ENCODE measurements at regions not wholly inside any gene's neighbourhood (a gene's known extent, or its start where the extent isn't known, plus 50 kb on each side); places are given as distances from the start of the nearest gene placed in this dataset.

DNA sequence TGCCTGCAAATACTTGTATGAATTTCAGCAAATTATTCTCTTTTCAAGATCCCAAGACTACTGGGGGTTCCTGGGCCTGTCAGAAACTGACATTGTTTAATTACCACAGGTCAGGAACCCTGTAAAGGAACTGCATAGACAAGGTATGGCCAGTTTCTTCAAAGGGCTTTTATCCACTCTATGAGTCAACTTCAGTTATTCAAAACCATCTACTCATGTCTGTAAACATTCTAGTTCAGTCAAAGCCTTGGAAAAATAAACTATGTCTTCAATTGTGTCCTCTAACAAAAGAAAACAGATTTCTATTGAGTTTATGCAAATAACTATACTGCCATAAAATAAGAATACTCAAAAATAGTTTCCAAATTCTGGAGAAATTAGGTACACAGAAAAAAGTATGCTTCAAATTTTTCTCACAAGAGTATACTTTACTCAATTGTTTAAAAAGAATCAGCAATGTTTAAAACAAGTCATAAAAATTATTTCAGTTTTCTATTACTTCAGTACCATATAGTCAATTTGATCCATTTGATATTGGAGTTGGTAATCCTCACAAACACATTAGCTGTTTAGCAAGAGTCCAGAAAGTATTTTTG is 486.4 kb upstream of the PCDH20 start:
- H3K9me3 ChIP-seq (ENCODE audit: control insufficient read depth, insufficient read depth, low read length), result no peaks in the 10 kb centered on the region
- H3K4me1 ChIP-seq (ENCODE audit: control insufficient read depth, low read length), result no peaks in the 10 kb centered on the region
- H3K79me2 ChIP-seq (ENCODE audit: control insufficient read depth, low read length), result no peaks in the 10 kb centered on the region
- H3K9me2 ChIP-seq (replicated peaks; ENCODE audit: control insufficient read depth, low read length), result no peaks in the 10 kb centered on the region
- no peaks in the 10 kb centered on the region for H4K20me1 ChIP-seq (ENCODE audit: control insufficient read depth, insufficient read depth, low read depth, low read length)
- no peak for TF ChIP-seq EZH2phosphoT487 (IDR thresholded peaks at IDR 0.05; ENCODE audit: borderline replicate concordance, low read length)
- no peak overlapping the region for H3K4me3 ChIP-seq (ENCODE audit: low read length)
- H3K27me3 ChIP-seq (ENCODE audit: control insufficient read depth, low read length), result no peaks in the 10 kb centered on the region
- no peaks in the 10 kb centered on the region for H3F3A ChIP-seq (ENCODE audit: control insufficient read depth, insufficient read depth)
- H3K27ac ChIP-seq (ENCODE audit: low read depth, low read length), result no peak overlapping the region
- no peak overlapping the region for H3K4me2 ChIP-seq (ENCODE audit: low read length)
- no peaks in the 10 kb centered on the region for H3K36me3 ChIP-seq (ENCODE audit: control insufficient read depth, low read length)

DNA sequence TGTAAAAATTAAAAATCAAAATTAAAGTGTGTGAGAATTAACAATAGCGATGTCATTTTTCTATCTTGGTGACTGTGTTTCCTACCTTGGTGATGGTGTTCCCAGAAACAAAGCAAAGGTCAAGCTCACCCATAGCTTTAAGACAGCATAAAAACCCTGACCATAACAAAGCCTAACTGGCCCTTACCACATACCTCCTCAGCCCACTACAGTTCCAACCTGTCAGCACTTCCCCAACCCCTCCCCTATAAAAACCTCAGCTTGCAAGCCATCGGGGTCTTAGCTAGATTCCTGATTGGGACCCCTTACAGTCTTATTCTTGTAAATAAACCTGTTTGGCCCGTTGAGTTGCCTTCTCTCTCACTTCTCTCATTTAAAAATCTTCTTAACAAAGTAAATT is 484.4 kb upstream of the PCDH20 start:
- Histone ChIP-seq H4K20me1 (ENCODE audit: control insufficient read depth, insufficient read depth, low read depth, low read length) (no peaks in the 10 kb centered on the region), H3K4me1 (ENCODE audit: control insufficient read depth, low read length) (no peaks in the 10 kb centered on the region), H3K27ac (ENCODE audit: low read depth, low read length) (no peak overlapping the region), H3F3A (ENCODE audit: control insufficient read depth, insufficient read depth) (no peaks in the 10 kb centered on the region), H3K9me2 (replicated peaks; ENCODE audit: control insufficient read depth, low read length) (no peaks in the 10 kb centered on the region), H3K9me3 (ENCODE audit: control insufficient read depth, insufficient read depth, low read length) (no peaks in the 10 kb centered on the region), H3K27me3 (ENCODE audit: control insufficient read depth, low read length) (no peaks in the 10 kb centered on the region), H3K79me2 (ENCODE audit: control insufficient read depth, low read length) (no peaks in the 10 kb centered on the region), H3K4me3 (ENCODE audit: low read length) (no peak overlapping the region), H3K4me2 (ENCODE audit: low read length) (no peak overlapping the region), H3K36me3 (ENCODE audit: control insufficient read depth, low read length) (no peaks in the 10 kb centered on the region)
- no peak for TF ChIP-seq EZH2phosphoT487 (IDR thresholded peaks at IDR 0.05; ENCODE audit: borderline replicate concordance, low read length)
- no peak for TF ChIP-seq CTCF (IDR thresholded peaks at IDR 0.05; ENCODE audit: low read depth, low read length, poor library complexity, severe bottlenecking)

DNA sequence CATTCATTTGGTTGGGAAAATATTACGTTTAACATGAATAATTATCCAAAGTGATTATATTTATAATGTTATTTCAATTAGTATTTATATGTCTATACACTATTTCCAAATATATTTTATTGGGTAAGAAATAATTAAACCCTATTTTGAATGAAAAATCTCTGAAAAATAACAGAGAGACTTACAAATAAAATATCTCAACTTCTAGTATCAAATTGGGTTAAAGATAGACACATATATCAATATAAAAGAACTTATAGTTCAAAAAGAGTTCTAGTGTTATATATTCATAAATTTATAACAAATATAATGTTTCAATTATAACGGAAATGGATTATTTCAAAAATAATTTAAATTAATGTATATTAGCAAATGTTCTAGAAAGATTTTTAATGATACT is 482.6 kb upstream of the PCDH20 start:
- Histone ChIP-seq H3K9me2 (replicated peaks; ENCODE audit: control insufficient read depth, low read length) (no peaks in the 10 kb centered on the region), H3K4me2 (ENCODE audit: low read length) (no peak overlapping the region), H3F3A (ENCODE audit: control insufficient read depth, insufficient read depth) (no peaks in the 10 kb centered on the region), H3K4me3 (ENCODE audit: low read length) (no peak overlapping the region), H3K27me3 (ENCODE audit: control insufficient read depth, low read length) (no peaks in the 10 kb centered on the region), H3K4me1 (ENCODE audit: control insufficient read depth, low read length) (no peaks in the 10 kb centered on the region), H3K36me3 (ENCODE audit: control insufficient read depth, low read length) (no peaks in the 10 kb centered on the region), H3K79me2 (ENCODE audit: control insufficient read depth, low read length) (no peaks in the 10 kb centered on the region), H3K27ac (ENCODE audit: low read depth, low read length) (no peak overlapping the region), H3K9me3 (ENCODE audit: control insufficient read depth, insufficient read depth, low read length) (no peaks in the 10 kb centered on the region), H4K20me1 (ENCODE audit: control insufficient read depth, insufficient read depth, low read depth, low read length) (no peaks in the 10 kb centered on the region)
- TF ChIP-seq EZH2phosphoT487 (IDR thresholded peaks at IDR 0.05; ENCODE audit: borderline replicate concordance, low read length) (no peak), CTCF (IDR thresholded peaks at IDR 0.05; ENCODE audit: low read depth, low read length, poor library complexity, severe bottlenecking) (no peak)

GRCh38 chr13:61891401-61891800 is 475.8 kb upstream of the PCDH20 start:
- H3K27me3 ChIP-seq (ENCODE audit: control insufficient read depth, low read length), result no peaks in the 10 kb centered on the region
- TF ChIP-seq CTCF (IDR thresholded peaks at IDR 0.05; ENCODE audit: low read depth, low read length, poor library complexity, severe bottlenecking), result no peak
- TF ChIP-seq EZH2phosphoT487 (IDR thresholded peaks at IDR 0.05; ENCODE audit: borderline replicate concordance, low read length), result no peak
- H3K9me3 ChIP-seq (ENCODE audit: control insufficient read depth, insufficient read depth, low read length), result no peaks in the 10 kb centered on the region
- H4K20me1 ChIP-seq (ENCODE audit: control insufficient read depth, insufficient read depth, low read depth, low read length), result no peaks in the 10 kb centered on the region
- no peaks in the 10 kb centered on the region for H3K4me1 ChIP-seq (ENCODE audit: control insufficient read depth, low read length)
- no peak overlapping the region for H3K4me3 ChIP-seq (ENCODE audit: low read length)
- H3F3A ChIP-seq (ENCODE audit: control insufficient read depth, insufficient read depth), result no peaks in the 10 kb centered on the region
- no peak overlapping the region for H3K4me2 ChIP-seq (ENCODE audit: low read length)
- H3K36me3 ChIP-seq (ENCODE audit: control insufficient read depth, low read length), result no peaks in the 10 kb centered on the region
- no peaks in the 10 kb centered on the region for H3K79me2 ChIP-seq (ENCODE audit: control insufficient read depth, low read length)
- H3K9me2 ChIP-seq (replicated peaks; ENCODE audit: control insufficient read depth, low read length), result no peaks in the 10 kb centered on the region
- no peak overlapping the region for H3K27ac ChIP-seq (ENCODE audit: low read depth, low read length)
